ENCODE measurements at regions not wholly inside any gene's neighbourhood (a gene's known extent, or its start where the extent isn't known, plus 50 kb on each side); places are given as distances from the start of the nearest gene placed in this dataset.

DNA sequence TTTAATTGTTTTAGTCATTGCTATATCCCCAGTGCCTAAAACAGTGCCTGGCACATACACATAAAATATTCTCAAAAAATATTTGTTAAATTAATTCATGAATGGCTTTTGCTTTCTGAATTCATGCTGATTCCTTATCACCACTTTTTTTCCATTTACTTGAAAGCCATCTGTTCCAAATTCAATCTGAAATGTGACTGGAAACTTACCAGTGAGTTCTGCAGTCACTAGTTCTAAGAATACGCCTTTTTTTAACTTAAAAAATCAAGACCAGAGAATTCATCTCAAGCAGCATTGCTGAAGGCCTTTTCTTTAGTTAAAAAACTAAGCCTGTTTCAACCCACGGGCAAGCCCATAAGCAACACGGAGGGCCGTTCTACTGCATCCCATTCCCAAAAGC, 114.0 kb upstream of the ERCC4 start:
- no peak for DNase-seq
- Histone ChIP-seq H3K27me3 (no peaks in the 10 kb centered on the region), H3K4me3 (no peak overlapping the region), H3K4me1 (ENCODE audit: insufficient read depth) (no peaks in the 10 kb centered on the region), H3K36me3 (no peaks in the 10 kb centered on the region), H3K9me3 (no peaks in the 10 kb centered on the region), H3K27ac (no peak overlapping the region)
- 79 to 81% (median 79%) methylated on average over 4 of the region's 4 CpGs for WGBS, 3 donors
- TF ChIP-seq, protein P1, sequence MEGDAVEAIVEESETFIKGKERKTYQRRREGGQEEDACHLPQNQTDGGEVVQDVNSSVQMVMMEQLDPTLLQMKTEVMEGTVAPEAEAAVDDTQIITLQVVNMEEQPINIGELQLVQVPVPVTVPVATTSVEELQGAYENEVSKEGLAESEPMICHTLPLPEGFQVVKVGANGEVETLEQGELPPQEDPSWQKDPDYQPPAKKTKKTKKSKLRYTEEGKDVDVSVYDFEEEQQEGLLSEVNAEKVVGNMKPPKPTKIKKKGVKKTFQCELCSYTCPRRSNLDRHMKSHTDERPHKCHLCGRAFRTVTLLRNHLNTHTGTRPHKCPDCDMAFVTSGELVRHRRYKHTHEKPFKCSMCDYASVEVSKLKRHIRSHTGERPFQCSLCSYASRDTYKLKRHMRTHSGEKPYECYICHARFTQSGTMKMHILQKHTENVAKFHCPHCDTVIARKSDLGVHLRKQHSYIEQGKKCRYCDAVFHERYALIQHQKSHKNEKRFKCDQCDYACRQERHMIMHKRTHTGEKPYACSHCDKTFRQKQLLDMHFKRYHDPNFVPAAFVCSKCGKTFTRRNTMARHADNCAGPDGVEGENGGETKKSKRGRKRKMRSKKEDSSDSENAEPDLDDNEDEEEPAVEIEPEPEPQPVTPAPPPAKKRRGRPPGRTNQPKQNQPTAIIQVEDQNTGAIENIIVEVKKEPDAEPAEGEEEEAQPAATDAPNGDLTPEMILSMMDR (IDR thresholded peaks at IDR 0.05), result no peak
- TF ChIP-seq EP300 (IDR thresholded peaks at IDR 0.05) (no peak), POLR2A (IDR thresholded peaks at IDR 0.05) (no peak)
- intact Hi-C loops (cut with DNase I), result no loop called here

DNA sequence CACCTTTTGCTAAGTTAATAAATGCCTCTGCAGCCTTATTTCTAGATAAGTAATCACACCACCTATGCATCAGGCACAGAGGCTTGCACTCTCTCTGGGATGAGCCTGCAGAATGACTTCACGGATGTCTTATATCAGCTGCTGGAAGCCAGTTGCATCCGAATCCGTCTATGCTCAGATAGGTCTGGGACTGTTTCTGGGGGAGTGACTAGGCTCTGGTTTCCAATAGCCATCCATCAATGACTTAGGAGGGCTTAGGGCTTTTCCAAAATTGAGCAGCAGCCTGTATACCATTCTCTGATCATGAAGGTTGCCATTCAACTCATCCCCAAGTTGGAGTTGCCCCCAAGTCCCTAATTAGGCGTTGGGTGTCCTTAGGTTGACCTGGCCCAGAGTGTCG, 113.3 kb upstream of the ERCC4 start:
- TF ChIP-seq POLR2A (IDR thresholded peaks at IDR 0.05) (no peak), EP300 (IDR thresholded peaks at IDR 0.05) (no peak)
- TF ChIP-seq, protein P1 (IDR thresholded peaks at IDR 0.05), result no peak
- WGBS, 3 donors, result 29 to 36% (median 35%) methylated on average over 5 of the region's 5 CpGs
- no peaks in the 10 kb centered on the region for H3K27me3 ChIP-seq
- H3K4me3 ChIP-seq, result no peak overlapping the region
- no peak overlapping the region for H3K27ac ChIP-seq
- intact Hi-C loops (cut with DNase I), result no loop called here
- H3K4me1 ChIP-seq (ENCODE audit: insufficient read depth), result no peaks in the 10 kb centered on the region
- H3K36me3 ChIP-seq, result no peaks in the 10 kb centered on the region
- DNase-seq, result no peak
- no peaks in the 10 kb centered on the region for H3K9me3 ChIP-seq

DNA sequence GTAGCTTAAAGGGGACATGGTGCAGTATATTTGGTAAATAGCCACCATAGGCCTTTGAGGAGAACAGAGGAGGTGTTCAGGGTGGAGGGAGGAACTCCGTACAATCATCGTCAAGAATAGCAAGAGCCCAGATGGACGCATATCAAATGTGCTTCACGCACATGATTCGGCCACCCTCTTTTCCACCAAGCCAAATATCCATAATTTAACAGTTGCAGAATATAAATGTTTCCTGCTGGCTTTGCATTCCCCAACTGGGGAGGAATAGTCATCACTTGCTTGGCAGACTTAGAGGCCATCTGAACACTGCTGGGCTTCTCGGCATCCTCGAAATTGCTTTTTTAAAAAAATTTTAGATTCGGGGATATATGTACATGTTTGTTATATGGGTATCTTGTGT, 111.9 kb upstream of the ERCC4 start:
- no peak overlapping the region for H3K27ac ChIP-seq
- intact Hi-C loops (cut with DNase I), result no loop called here
- no peaks in the 10 kb centered on the region for H3K4me1 ChIP-seq (ENCODE audit: insufficient read depth)
- WGBS, 3 donors, result 91 to 97% (median 91%) methylated on average over 8 of the region's 8 CpGs
- no peaks in the 10 kb centered on the region for H3K36me3 ChIP-seq
- no peaks in the 10 kb centered on the region for H3K27me3 ChIP-seq
- H3K9me3 ChIP-seq, result no peaks in the 10 kb centered on the region
- TF ChIP-seq EP300 (IDR thresholded peaks at IDR 0.05) (no peak), POLR2A (IDR thresholded peaks at IDR 0.05) (no peak)
- TF ChIP-seq, protein P1 (IDR thresholded peaks at IDR 0.05), result no peak
- no peak overlapping the region for H3K4me3 ChIP-seq
- DNase-seq, result no peak

DNA sequence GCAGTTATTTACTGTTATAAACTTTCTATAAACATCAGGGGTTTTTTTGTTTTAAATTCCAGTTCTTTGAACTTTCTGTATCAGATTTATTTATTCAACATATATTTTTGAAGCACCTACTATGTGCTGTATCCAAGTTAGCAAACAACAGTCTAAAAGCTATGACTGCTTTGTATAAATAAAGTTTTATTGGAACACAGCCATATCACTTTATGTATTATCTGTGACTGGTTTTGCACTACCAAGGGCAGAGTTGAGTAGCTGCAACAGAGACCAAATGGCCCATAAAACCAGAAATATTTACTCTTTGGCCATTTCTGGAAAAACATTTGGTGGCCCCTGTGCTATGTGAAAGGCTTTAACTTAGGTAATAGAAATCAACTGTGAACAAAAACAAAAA, 110.2 kb upstream of the ERCC4 start:
- no peak overlapping the region for H3K27ac ChIP-seq
- intact Hi-C loops (cut with DNase I), result no loop called here
- no peaks in the 10 kb centered on the region for H3K36me3 ChIP-seq
- no peaks in the 10 kb centered on the region for H3K27me3 ChIP-seq
- no peak overlapping the region for H3K4me3 ChIP-seq
- no peak for TF ChIP-seq EP300 (IDR thresholded peaks at IDR 0.05)
- no peak for TF ChIP-seq POLR2A (IDR thresholded peaks at IDR 0.05)
- TF ChIP-seq, protein P1 (IDR thresholded peaks at IDR 0.05), result no peak
- no peaks in the 10 kb centered on the region for H3K9me3 ChIP-seq
- DNase-seq, result no peak
- H3K4me1 ChIP-seq (ENCODE audit: insufficient read depth), result no peaks in the 10 kb centered on the region

DNA sequence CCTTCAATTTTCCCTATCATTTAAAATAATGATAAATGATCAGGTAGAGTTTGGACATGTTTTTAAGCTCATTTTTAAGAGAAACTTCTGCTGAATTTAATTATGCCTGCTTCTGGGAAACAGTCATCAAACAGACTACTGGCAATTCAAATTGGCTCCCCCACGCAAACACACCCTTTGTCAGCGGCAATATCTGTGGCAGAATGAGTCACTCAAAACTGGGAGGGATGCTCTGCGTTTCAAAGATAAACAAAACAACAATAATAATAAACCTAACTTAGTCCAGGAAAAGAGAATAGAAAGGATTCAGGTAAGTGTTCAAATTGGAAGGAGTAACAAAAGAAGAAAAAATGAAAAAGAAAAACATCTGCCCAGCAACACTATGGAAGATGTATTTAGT, 108.1 kb upstream of the ERCC4 start:
- Histone ChIP-seq H3K9me3 (no peaks in the 10 kb centered on the region), H3K27ac (no peak overlapping the region), H3K4me3 (no peak overlapping the region), H3K4me1 (ENCODE audit: insufficient read depth) (no peaks in the 10 kb centered on the region), H3K36me3 (no peaks in the 10 kb centered on the region), H3K27me3 (no peaks in the 10 kb centered on the region)
- WGBS, 3 donors, result 14 to 26% (median 23%) methylated on average over 3 of the region's 3 CpGs
- intact Hi-C loops (cut with DNase I), result no loop called here
- TF ChIP-seq EP300 (IDR thresholded peaks at IDR 0.05), result no peak
- TF ChIP-seq POLR2A (IDR thresholded peaks at IDR 0.05), result no peak
- TF ChIP-seq, protein P1 (IDR thresholded peaks at IDR 0.05), result no peak
- DNase-seq, result no peak
